ENCODE measurements at regions not wholly inside any gene's neighbourhood (a gene's known extent, or its start where the extent isn't known, plus 50 kb on each side); places are given as distances from the start of the nearest gene placed in this dataset.

GRCh38 chr11:71096751-71097388 lies 155.5 kb downstream of the SHANK2 start:
- Histone ChIP-seq H3K27me3 (ENCODE audit: control insufficient read depth in 2 of 2, insufficient read depth in 2 of 2, low read length in 2 of 2) (peaks cover 3 to 44% of the 10 kb centered on the region in 2 experiments; a peak in 3 of 5 replicates), H3K4me2 (ENCODE audit: insufficient read depth, low read length) (no peak overlapping the region), H3K27ac (ENCODE audit: extremely low read depth, low read depth, low read length) (no peak overlapping the region), H3K9me1 (ENCODE audit: control insufficient read depth, insufficient read depth, low read length) (no peaks in the 10 kb centered on the region), H3K79me2 (ENCODE audit: control insufficient read depth, insufficient read depth, low read length) (no peaks in the 10 kb centered on the region), H2AFZ (ENCODE audit: low read depth, low read length) (no peak overlapping the region), H4K20me1 (replicated peaks; ENCODE audit: control insufficient read depth, insufficient read depth, low read length) (no peaks in the 10 kb centered on the region; the same call in 1 of the 2 replicates), H3K4me1 (replicated peaks in 1 of 2; ENCODE audit: control insufficient read depth in 2 of 2, insufficient read depth in 2 of 2, low read length in 2 of 2) (no peaks in the 10 kb centered on the region), H3K4me3 (no peak overlapping the region), H3K9me3 (replicated peaks; ENCODE audit: control insufficient read depth, insufficient read depth, low read depth, low read length) (no peaks in the 10 kb centered on the region), H3K9ac (ENCODE audit: insufficient read depth in 1 of 2, low read depth in 2 of 2, low read length in 2 of 2) (no peak overlapping the region), H3K36me3 (ENCODE audit: control insufficient read depth, insufficient read depth, low read length) (no peaks in the 10 kb centered on the region)
- BruUV-seq (replicated peaks), result no TSS peak
- DNase-seq (ENCODE audit: extremely low read depth in 1 of 4, low spot score in 3 of 4) (no peak), ATAC-seq (no peak), FAIRE-seq (no peak)
- WGBS (ENCODE audit: insufficient coverage, low coverage, missing lambda C conversion rate), result under 1% methylated on average over 10 of the region's 10 CpGs
- POLR2A ChIA-PET, result interaction anchor here (0.8 kb wide), 1 partner anchor 9 kb away, joined by 3 read pairs; no protein-coding TSS in a partner anchor
- CTCF ChIA-PET (ENCODE audit: low intra/inter-chr PET ratio), result no interaction called here
- in situ Hi-C loops (cut with MboI) (no loop called here), intact Hi-C loops (cut with micrococcal nuclease) (no loop called here)
- TF ChIP-seq GTF2B (IDR thresholded peaks at IDR 0.05; ENCODE audit: extremely low read depth, insufficient read length) (no peak), TBL1XR1 (IDR thresholded peaks at IDR 0.05; ENCODE audit: low read length in 2 of 2) (no peak), GABPB1 (CRISPR knock-in tag; IDR thresholded peaks at IDR 0.05) (no peak), KAT8 (IDR thresholded peaks at IDR 0.05; ENCODE audit: low read depth) (no peak), ARID4B (CRISPR knock-in tag; IDR thresholded peaks at IDR 0.05) (no peak), RBFOX2 (IDR thresholded peaks at IDR 0.05; ENCODE audit: low read depth, low read length) (no peak), MCM2 (IDR thresholded peaks at IDR 0.05; ENCODE audit: low read depth) (no peak), RBM34 (IDR thresholded peaks at IDR 0.05; ENCODE audit: borderline replicate concordance, insufficient read depth, low read length) (no peak), MTA1 (IDR thresholded peaks at IDR 0.05; ENCODE audit: borderline replicate concordance) (no peak), ZNF253 (CRISPR knock-in tag; conservative IDR thresholded peaks at IDR 0.05) (no peak), BCOR (IDR thresholded peaks at IDR 0.05) (no peak), PKNOX1 (IDR thresholded peaks at IDR 0.05) (no peak), BRD9 (IDR thresholded peaks at IDR 0.05; ENCODE audit: low read depth, partially characterized antibody) (no peak)
